ENCODE measurements at regions not wholly inside any gene's neighbourhood (a gene's known extent, or its start where the extent isn't known, plus 50 kb on each side); places are given as distances from the start of the nearest gene placed in this dataset.

- TF ChIP-seq ZBTB49 (CRISPR knock-in tag; IDR thresholded peaks at IDR 0.05; ENCODE audit: borderline replicate concordance): no peak
- no peak for TF ChIP-seq MAFF (IDR thresholded peaks at IDR 0.05; ENCODE audit: low read length)
- no peak for TF ChIP-seq TFE3 (CRISPR knock-in tag; IDR thresholded peaks at IDR 0.05)
- no peak for TF ChIP-seq CREB5 (CRISPR knock-in tag; IDR thresholded peaks at IDR 0.05)
- TF ChIP-seq HMG20A (CRISPR knock-in tag; conservative IDR thresholded peaks at IDR 0.05): no peak
- no peak for TF ChIP-seq SIRT6 (IDR thresholded peaks at IDR 0.05; ENCODE audit: low read depth, low read length)
- TF ChIP-seq CREM (IDR thresholded peaks at IDR 0.05; ENCODE audit: low read depth): no peak
- no peak for TF ChIP-seq ZNF384 (IDR thresholded peaks at IDR 0.05; ENCODE audit: low read depth, low read length)
- no peak for TF ChIP-seq ZBTB8A (IDR thresholded peaks at IDR 0.05; ENCODE audit: partially characterized antibody)
- TF ChIP-seq NR2F6 (CRISPR knock-in tag; IDR thresholded peaks at IDR 0.05): no peak
- no peak for TF ChIP-seq SFPQ (IDR thresholded peaks at IDR 0.05; ENCODE audit: low read depth, low read length)
Measured at GRCh38 chr1:216805233-216805632, 82.0 kb upstream of the ESRRG start (continued).
